NCI-H526 (cell line): ENCODE measurements at regions not wholly inside any gene's neighbourhood (a gene's known extent, or its start where the extent isn't known, plus 50 kb on each side); places are given as distances from the start of the nearest gene placed in this dataset.
"Not testable (repeated sequence)": the region's sequence is repeated elsewhere in the genome, so short reads cannot be mapped to it uniquely, and the experiment has no call there.

Experiments used
- DNase-seq, 2 experiments: peaks; one replicate each; lab custom pipeline; 2025; lab: John Stamatoyannopoulos, UW

GRCh38 chr5:102617191-102618187 lies 118.7 kb upstream of the SLCO6A1 start:
- DNase-seq: no peak

GRCh38 chr5:102622262-102622661 lies 123.5 kb upstream of the SLCO6A1 start:
- no peak for DNase-seq

GRCh38 chr5:102623329-102624065 lies 124.7 kb upstream of the SLCO6A1 start:
- peak in 1 of 2 experiments; percentile 17 for DNase-seq

- peak; percentile 44 to 71 for DNase-seq
These were observed 125.6 kb upstream of the SLCO6A1 start for GRCh38 chr5:102624405-102624804.

GRCh38 chr5:102625468-102625867 lies 126.7 kb upstream of the SLCO6A1 start:
- DNase-seq: no peak

- no peak for DNase-seq
These were observed 127.1 kb upstream of the SLCO6A1 start for GRCh38 chr5:102625928-102626327.

- peak; percentile 11 to 24 for DNase-seq
These were observed 127.8 kb upstream of the PAM start for GRCh38 chr5:102627315-102627714.

GRCh38 chr5:102628441-102629175 lies 126.5 kb upstream of the PAM start:
- no peak for DNase-seq

GRCh38 chr5:102629827-102630605 lies 125.1 kb upstream of the PAM start:
- DNase-seq: no peak

- not testable (repeated sequence) for DNase-seq
These were observed 119.7 kb upstream of the PAM start for GRCh38 chr5:102635399-102635798.

GRCh38 chr5:102638316-102638715 lies 116.8 kb upstream of the PAM start:
- DNase-seq: no peak

GRCh38 chr5:102638912-102639652 lies 116.0 kb upstream of the PAM start:
- no peak for DNase-seq

GRCh38 chr5:102649731-102650130 lies 105.4 kb upstream of the PAM start:
- DNase-seq: no peak

GRCh38 chr5:102651466-102651865 lies 103.6 kb upstream of the PAM start:
- no peak for DNase-seq

GRCh38 chr5:102654559-102655349 lies 100.4 kb upstream of the PAM start:
- no peak for DNase-seq

- DNase-seq: no peak
These were observed 96.0 kb upstream of the PAM start for GRCh38 chr5:102659151-102659550.

- DNase-seq: no peak
These were observed 95.0 kb upstream of the PAM start for GRCh38 chr5:102660111-102660510.

- DNase-seq: no peak
These were observed 91.2 kb upstream of the PAM start for GRCh38 chr5:102663749-102664530.
